Psoas muscle (tissue), 7 donors: ENCODE measurements at regions not wholly inside any gene's neighbourhood (a gene's known extent, or its start where the extent isn't known, plus 50 kb on each side); places are given as distances from the start of the nearest gene placed in this dataset.

Experiments used
- ATAC-seq, 4 donors: fragments of 200-7000 bp; cut with Tn5 transposase; one replicate each; pipeline ENCODE4 v1.9.1; 2020; ENCODE audit warnings: moderate library complexity in 3 of 4, mild to moderate bottlenecking in 2 of 4
- DNase-seq, 2 donors: peaks; one replicate each; pipeline ENCODE4 v3.0.0-alpha.2; 2020
- H3K27ac ChIP-seq: fragments of 200-600 bp; one replicate; pipeline ENCODE4 v1.8.0; 2022
- H3K27me3 ChIP-seq, 3 donors: fragments of 200-600 bp in 1 of 3; one replicate each; pipeline versions ENCODE4 v1.6.1 to v1.8.0; 2013 to 2022; ENCODE audit warnings: low read length in 2 of 3, mild to moderate bottlenecking in 2 of 3, moderate library complexity in 1 of 3; ENCODE audit not compliant: insufficient read depth in 3 of 3
- H3K36me3 ChIP-seq, 2 donors: fragments of 200-600 bp in 1 of 2; one replicate each; pipeline versions ENCODE4 v1.6.1 to v1.8.0; 2013 to 2022; ENCODE audit warnings: low read depth in 1 of 2, mild to moderate bottlenecking in 1 of 2, moderate library complexity in 1 of 2; ENCODE audit not compliant: insufficient read depth in 1 of 2
- H3K4me1 ChIP-seq: fragments of 200-600 bp; one replicate; pipeline ENCODE4 v1.8.0; 2022
- H3K4me3 ChIP-seq: fragments of 200-600 bp; one replicate; pipeline ENCODE4 v1.8.0; 2022; ENCODE audit warnings: mild to moderate bottlenecking
- H3K9me3 ChIP-seq: fragments of 200-600 bp; one replicate; pipeline ENCODE4 v1.8.0; 2022
- CTCF ChIP-seq: fragments of 200-600 bp; IDR thresholded peaks from one replicate; pipeline ENCODE4 v1.8.0; 2022; ENCODE audit warnings: antibody characterized with exemption
- WGBS, 3 donors: extraction: QIAGEN DNeasy Blood & Tissue Kit; methylation state at CpG; one replicate each; pipeline versions ENCODE4 v1.1.6 to v1.1.7; 2013; 5-methylcytosine and 5-hydroxymethylcytosine counted together
- intact Hi-C, 2 donors: fragments of 100-400 bp; cut with DNase I; formaldehyde crosslinking; loops; one replicate each; pipeline versions ENCODE4 v1.11.0 to v1.14.2; 2022
- donor health status: healthy with polysubstance abuse.
- donor health status: DM: no; HTN: no; CAD: no; lungs with moderate emphysema.
- donor health status: Bipolar disorder and iron deficiency.
- donor health status: healthy.
- donor health status: DM: yes; HTN: yes; CAD: no.
- donor health status: DM: no; HTN: no; CAD: no.
- donor health status: DM: yes; HTN: yes; CAD: no.

GRCh38 chr1:82108843-82109242 is 308.1 kb downstream of the ADGRL2 start:
- Histone ChIP-seq H3K9me3 (no peaks in the 10 kb centered on the region), H3K36me3 (no peaks in the 10 kb centered on the region), H3K4me3 (no peak overlapping the region), H3K27ac (no peak overlapping the region), H3K4me1 (no peaks in the 10 kb centered on the region), H3K27me3 (no peaks in the 10 kb centered on the region)
- no peak for TF ChIP-seq CTCF
- intact Hi-C loops, result no loop called here
- DNase-seq (no peak), ATAC-seq (no peak)
- WGBS, 3 donors, result 57 to 63% (median 59%) methylated on average over 3 of the region's 3 CpGs

GRCh38 chr1:82106672-82107071 is 305.9 kb downstream of the ADGRL2 start:
- H3K4me1 ChIP-seq, result no peaks in the 10 kb centered on the region
- no peak overlapping the region for H3K4me3 ChIP-seq
- H3K9me3 ChIP-seq, result no peaks in the 10 kb centered on the region
- 86 to 90% (median 87%) methylated on average over 1 of the region's 1 CpG for WGBS, 3 donors
- H3K36me3 ChIP-seq, result no peaks in the 10 kb centered on the region
- intact Hi-C loops, result no loop called here
- no peak for DNase-seq
- TF ChIP-seq CTCF, result no peak
- ATAC-seq, result no peak
- no peaks in the 10 kb centered on the region for H3K27me3 ChIP-seq
- H3K27ac ChIP-seq, result no peak overlapping the region

GRCh38 chr1:82099170-82099569 is 298.4 kb downstream of the ADGRL2 start:
- DNase-seq, result no peak
- no peaks in the 10 kb centered on the region for H3K27me3 ChIP-seq

GRCh38 chr1:82094136-82094535 is 293.4 kb downstream of the ADGRL2 start:
- H3K4me3 ChIP-seq, result no peak overlapping the region
- H3K36me3 ChIP-seq, result no peaks in the 10 kb centered on the region
- ATAC-seq (no peak), DNase-seq (no peak)
- no peak for TF ChIP-seq CTCF
- H3K4me1 ChIP-seq, result no peaks in the 10 kb centered on the region
- intact Hi-C loops, result no loop called here
- no peaks in the 10 kb centered on the region for H3K9me3 ChIP-seq
- H3K27ac ChIP-seq, result no peak overlapping the region
- 87 to 97% (median 93%) methylated on average over 2 of the region's 2 CpGs for WGBS, 3 donors
- H3K27me3 ChIP-seq, result no peaks in the 10 kb centered on the region

More at GRCh38 chr1:82099170-82099569, 298.4 kb downstream of the ADGRL2 start:
- no peaks in the 10 kb centered on the region for H3K4me1 ChIP-seq
- no peak overlapping the region for H3K27ac ChIP-seq
- no peak for TF ChIP-seq CTCF
- ATAC-seq, result no peak
- H3K4me3 ChIP-seq, result no peak overlapping the region
- intact Hi-C loops, result no loop called here
- 90 to 100% (median 98%) methylated on average over 1 of the region's 1 CpG for WGBS, 3 donors
- no peaks in the 10 kb centered on the region for H3K36me3 ChIP-seq
- no peaks in the 10 kb centered on the region for H3K9me3 ChIP-seq

GRCh38 chr1:82091729-82092128 is 291.0 kb downstream of the ADGRL2 start:
- no peak for DNase-seq
- Histone ChIP-seq H3K4me1 (no peaks in the 10 kb centered on the region), H3K27me3 (no peaks in the 10 kb centered on the region), H3K9me3 (no peaks in the 10 kb centered on the region), H3K36me3 (no peaks in the 10 kb centered on the region), H3K4me3 (no peak overlapping the region), H3K27ac (no peak overlapping the region)
- no peak for TF ChIP-seq CTCF
- ATAC-seq, result no peak
- WGBS, 3 donors, result 92 to 98% (median 97%) methylated on average over 2 of the region's 2 CpGs
- intact Hi-C loops, result no loop called here
